SK-N-MC (cell line): ENCODE measurements at regions not wholly inside any gene's neighbourhood (a gene's known extent, or its start where the extent isn't known, plus 50 kb on each side); places are given as distances from the start of the nearest gene placed in this dataset.

ENCODE experiments used
- EZH2 ChIP-seq: fragments of 200-600 bp; sonication (generic); IDR thresholded peaks from one replicate; pipeline ENCODE4 v1.6.1; 2017; ENCODE audit warnings: antibody characterized with exemption
- POLR2AphosphoS5 ChIP-seq: IDR thresholded peaks from 2 replicates; pipeline ENCODE4 v1.6.1; 2012; ENCODE audit warnings: mild to moderate bottlenecking, low read depth, low read length, borderline replicate concordance

DNA sequence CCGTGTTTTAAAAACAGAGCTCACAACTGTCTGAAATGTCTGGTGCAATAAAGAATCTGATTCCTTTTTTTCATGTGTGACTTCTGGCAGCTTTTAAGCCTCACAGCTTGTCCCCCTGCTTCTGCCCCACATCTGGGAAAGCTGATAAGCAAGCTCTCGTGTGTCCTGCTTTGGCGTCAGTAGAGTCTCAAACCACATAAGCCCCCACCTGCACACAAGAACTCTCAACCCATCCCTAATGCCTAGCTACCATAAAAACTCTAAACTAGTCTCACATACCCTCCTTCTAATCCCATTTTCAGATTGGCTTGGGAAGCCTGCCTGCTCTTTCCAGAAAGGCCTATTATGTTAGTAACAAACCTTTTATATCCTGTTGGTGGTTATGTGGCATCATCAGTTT is 94.6 kb upstream of the DAB1 start:
- TF ChIP-seq EZH2 = no peak
- TF ChIP-seq POLR2AphosphoS5 = no peak
